ENCODE measurements at regions not wholly inside any gene's neighbourhood (a gene's known extent, or its start where the extent isn't known, plus 50 kb on each side); places are given as distances from the start of the nearest gene placed in this dataset.

GRCh38 chr10:10500937-10501336 is 516.7 kb upstream of the CELF2 start:
- DNase-seq (ENCODE audit: low read depth in 1 of 2, low spot score in 1 of 2) = no peak
- Histone ChIP-seq H3K4me3 (replicated peaks; ENCODE audit: insufficient read depth, low read length) (no peak overlapping the region), H3K27ac (replicated peaks) (no peak overlapping the region), H3K27me3 (ENCODE audit: insufficient read depth, poor library complexity, severe bottlenecking) (no peaks in the 10 kb centered on the region)
- TF ChIP-seq REST (IDR thresholded peaks at IDR 0.05; ENCODE audit: insufficient replicate concordance, low read depth) (no peak), SPI1 (IDR thresholded peaks at IDR 0.05; ENCODE audit: borderline replicate concordance, low read depth) (no peak), GABPA (IDR thresholded peaks at IDR 0.05; ENCODE audit: low read depth) (no peak), POLR2AphosphoS5 (IDR thresholded peaks at IDR 0.05; ENCODE audit: low read depth) (no peak), CTCF (IDR thresholded peaks at IDR 0.05; ENCODE audit: insufficient read depth, low read length) (no peak)

- Histone ChIP-seq H3K4me3 (replicated peaks; ENCODE audit: insufficient read depth, low read length) (no peak overlapping the region), H3K27ac (replicated peaks) (no peak overlapping the region)
- TF ChIP-seq CTCF (IDR thresholded peaks at IDR 0.05; ENCODE audit: insufficient read depth, low read length) = no peak
- no peak for TF ChIP-seq SPI1 (IDR thresholded peaks at IDR 0.05; ENCODE audit: borderline replicate concordance, low read depth)
- TF ChIP-seq GABPA (IDR thresholded peaks at IDR 0.05; ENCODE audit: low read depth) = no peak
- no peak for TF ChIP-seq REST (IDR thresholded peaks at IDR 0.05; ENCODE audit: insufficient replicate concordance, low read depth)
- no peak for TF ChIP-seq POLR2AphosphoS5 (IDR thresholded peaks at IDR 0.05; ENCODE audit: low read depth)
These were observed 513.9 kb upstream of the CELF2 start for GRCh38 chr10:10503772-10504171.

GRCh38 chr10:10508211-10508610 is 509.5 kb upstream of the CELF2 start:
- H3K4me3 ChIP-seq (replicated peaks; ENCODE audit: insufficient read depth, low read length) = no peak overlapping the region
- H3K27me3 ChIP-seq (ENCODE audit: insufficient read depth, poor library complexity, severe bottlenecking) = no peaks in the 10 kb centered on the region
- H3K27ac ChIP-seq (replicated peaks) = no peak overlapping the region
- DNase-seq (ENCODE audit: low read depth in 1 of 2, low spot score in 1 of 2) = no peak
- TF ChIP-seq GABPA (IDR thresholded peaks at IDR 0.05; ENCODE audit: low read depth) (no peak), REST (IDR thresholded peaks at IDR 0.05; ENCODE audit: insufficient replicate concordance, low read depth) (no peak), POLR2AphosphoS5 (IDR thresholded peaks at IDR 0.05; ENCODE audit: low read depth) (no peak), CTCF (IDR thresholded peaks at IDR 0.05; ENCODE audit: insufficient read depth, low read length) (no peak)

More at GRCh38 chr10:10503772-10504171, 513.9 kb upstream of the CELF2 start:
- H3K27me3 ChIP-seq (ENCODE audit: insufficient read depth, poor library complexity, severe bottlenecking) = no peaks in the 10 kb centered on the region
- no peak for DNase-seq (ENCODE audit: low read depth in 1 of 2, low spot score in 1 of 2)

All from HL-60 (cell line).